ENCODE measurements at regions not wholly inside any gene's neighbourhood (a gene's known extent, or its start where the extent isn't known, plus 50 kb on each side); places are given as distances from the start of the nearest gene placed in this dataset.

- no peak for TF ChIP-seq CTCF (IDR thresholded peaks at IDR 0.05; ENCODE audit: low read depth, low read length)
- H3K4me1 ChIP-seq, result no peaks in the 10 kb centered on the region
- no peaks in the 10 kb centered on the region for H3K36me3 ChIP-seq
- H3K27me3 ChIP-seq, result no peaks in the 10 kb centered on the region; the same call in none of the 2 replicates
- DNase-seq, result no peak
- no peak overlapping the region for H3K4me3 ChIP-seq (ENCODE audit: low read depth, low read length)
- H3K9me3 ChIP-seq, result no peaks in the 10 kb centered on the region
Observed at GRCh38 chr6:7664003-7664402, 61.9 kb upstream of the BMP6 start.

- no peak for DNase-seq
- H3K9me3 ChIP-seq, result no peaks in the 10 kb centered on the region; the same call in 1 of the 2 replicates
- no peaks in the 10 kb centered on the region for H3K36me3 ChIP-seq
- no peak for TF ChIP-seq CTCF (IDR thresholded peaks at IDR 0.05; ENCODE audit: low read depth, low read length)
- peaks cover 11% of the 10 kb centered on the region; the same call in 1 of the 2 replicates for H3K27me3 ChIP-seq
- no peaks in the 10 kb centered on the region for H3K4me1 ChIP-seq
- H3K4me3 ChIP-seq (ENCODE audit: low read depth, low read length), result no peak overlapping the region
Observed at GRCh38 chr6:7668936-7669335, 57.0 kb upstream of the BMP6 start.

- no peak for DNase-seq
- TF ChIP-seq CTCF (IDR thresholded peaks at IDR 0.05; ENCODE audit: low read depth, low read length), result 0 out of 2 replicates have a peak, but pooled peaks have one; percentile 5
- H3K27me3 ChIP-seq, result peaks cover 11% of the 10 kb centered on the region; the same call in 1 of the 2 replicates
Observed at GRCh38 chr6:7669742-7670141, 56.2 kb upstream of the BMP6 start.

GRCh38 chr6:7671076-7671475 lies 54.8 kb upstream of the BMP6 start:
- H3K36me3 ChIP-seq, result no peaks in the 10 kb centered on the region
- no peaks in the 10 kb centered on the region; the same call in 1 of the 2 replicates for H3K9me3 ChIP-seq
- peaks cover 11% of the 10 kb centered on the region; the same call in 1 of the 2 replicates for H3K27me3 ChIP-seq
- no peak for DNase-seq
- H3K4me3 ChIP-seq (ENCODE audit: low read depth, low read length), result no peak overlapping the region
- TF ChIP-seq CTCF (IDR thresholded peaks at IDR 0.05; ENCODE audit: low read depth, low read length), result no peak
- no peaks in the 10 kb centered on the region for H3K4me1 ChIP-seq

More at GRCh38 chr6:7669742-7670141, 56.2 kb upstream of the BMP6 start:
- Histone ChIP-seq H3K36me3 (no peaks in the 10 kb centered on the region), H3K4me1 (no peaks in the 10 kb centered on the region), H3K9me3 (no peaks in the 10 kb centered on the region; the same call in 1 of the 2 replicates), H3K4me3 (ENCODE audit: low read depth, low read length) (no peak overlapping the region)

GRCh38 chr6:7671581-7671980 lies 54.3 kb upstream of the BMP6 start:
- no peak for DNase-seq
- no peaks in the 10 kb centered on the region for H3K4me1 ChIP-seq

More at GRCh38 chr6:7671581-7671980, 54.3 kb upstream of the BMP6 start:
- H3K27me3 ChIP-seq, result peaks cover 11% of the 10 kb centered on the region; the same call in 1 of the 2 replicates
- no peaks in the 10 kb centered on the region; the same call in 1 of the 2 replicates for H3K9me3 ChIP-seq
- no peak for TF ChIP-seq CTCF (IDR thresholded peaks at IDR 0.05; ENCODE audit: low read depth, low read length)
- H3K36me3 ChIP-seq, result no peaks in the 10 kb centered on the region
- no peak overlapping the region for H3K4me3 ChIP-seq (ENCODE audit: low read depth, low read length)

All from BE2C (cell line).